SK-N-SH (cell line): ENCODE measurements at regions not wholly inside any gene's neighbourhood (a gene's known extent, or its start where the extent isn't known, plus 50 kb on each side); places are given as distances from the start of the nearest gene placed in this dataset.
A peak's percentile ranks its signal among the peaks of the same experiment; 100 is the strongest.
"Not testable (repeated sequence)": the region's sequence is repeated elsewhere in the genome, so short reads cannot be mapped to it uniquely, and the experiment has no call there.

ENCODE experiments used
- CTCF ChIA-PET: fragments of 300-600, 350-600 bp; formaldehyde crosslinking; extraction: SDS; loops from one replicate; lab custom pipeline; 2021; lab: Yijun Ruan, JAX
- POLR2A ChIA-PET: fragments of 350-600 bp; sonication (Branson Sonifier 250); formaldehyde crosslinking; extraction: SDS; loops from one replicate; lab custom pipeline; 2020; ENCODE audit warnings: antibody characterized with exemption, inconsistent platforms; lab: Yijun Ruan, JAX
- DNase-seq: peaks from one replicate; pipeline ENCODE4 v3.0.0; 2012
- H2AFZ ChIP-seq: fragments of 200-600 bp; sonication (generic); 2 replicates; pipeline ENCODE4 v1.8.1; 2016; ENCODE audit warnings: antibody characterized with exemption, mild to moderate bottlenecking, low read depth
- H3F3A ChIP-seq: fragments of 200-600 bp; sonication (generic); replicated peaks from 2 replicates; pipeline ENCODE3; 2016; ENCODE audit warnings: antibody characterized with exemption, mild to moderate bottlenecking; ENCODE audit not compliant: insufficient read depth
- H3K27ac ChIP-seq, 2 experiments: fragments of 200-500 bp in 1 of 2; fragments of 200-600 bp in 1 of 2; sonication (Bioruptor generic) in 1 of 2; sonication (generic), shearing (Covaris generic) in 1 of 2; 2 replicates each; pipeline versions ENCODE4 v1.5.1 to v1.6.1; 2014 to 2016; ENCODE audit warnings: low read depth in 2 of 2, inconsistent platforms in 1 of 2, low read length in 1 of 2, mild to moderate bottlenecking in 1 of 2, mixed read lengths in 1 of 2
- H3K27me3 ChIP-seq: fragments of 200-600 bp; sonication (generic), shearing (Covaris generic); 2 replicates; pipeline ENCODE4 v1.6.1; 2016; ENCODE audit warnings: mixed run types; ENCODE audit not compliant: insufficient read depth
- H3K36me3 ChIP-seq, 2 experiments: fragments of 200-500 bp in 1 of 2; fragments of 200-600 bp in 1 of 2; sonication (Bioruptor generic) in 1 of 2; sonication (generic) in 1 of 2; replicated peaks in 1 of 2; 2 replicates each; pipeline versions ENCODE3 to v1.5.1; 2014 to 2016; ENCODE audit warnings: low read length in 1 of 2, mild to moderate bottlenecking in 1 of 2; ENCODE audit not compliant: insufficient read depth in 2 of 2, control insufficient read depth in 1 of 2
- H3K4me1 ChIP-seq, 2 experiments: fragments of 200-500 bp in 1 of 2; fragments of 200-600 bp in 1 of 2; sonication (Bioruptor generic) in 1 of 2; sonication (generic), shearing (Covaris generic) in 1 of 2; 2 replicates each; pipeline versions ENCODE4 v1.5.1 to v1.6.1; 2014 to 2016; ENCODE audit warnings: low read depth in 1 of 2, low read length in 1 of 2, mixed run types in 1 of 2; ENCODE audit not compliant: insufficient read depth in 2 of 2, control insufficient read depth in 1 of 2
- H3K4me2 ChIP-seq: fragments of 200-600 bp; sonication (generic), shearing (Covaris generic); 2 replicates; pipeline ENCODE4 v1.6.1; 2017; ENCODE audit warnings: mixed run types
- H3K4me3 ChIP-seq, 2 experiments: fragments of 200-500 bp in 1 of 2; fragments of 200-600 bp in 1 of 2; sonication (Bioruptor generic) in 1 of 2; sonication (generic), shearing (Covaris generic) in 1 of 2; 2 replicates each; pipeline versions ENCODE4 v1.5.1 to v1.8.1; 2014 to 2016; ENCODE audit warnings: low read depth in 2 of 2, inconsistent platforms in 1 of 2, low read length in 1 of 2, mild to moderate bottlenecking in 1 of 2, mixed read lengths in 1 of 2, moderate library complexity in 1 of 2
- H3K79me2 ChIP-seq: fragments of 200-600 bp; sonication (generic); 2 replicates; pipeline ENCODE4 v1.8.1; 2017; ENCODE audit warnings: mild to moderate bottlenecking; ENCODE audit not compliant: insufficient read depth
- H3K9ac ChIP-seq: fragments of 200-600 bp; sonication (generic); 2 replicates; pipeline ENCODE4 v1.6.1; 2017; ENCODE audit warnings: mixed run types
- H3K9me2 ChIP-seq: fragments of 200-600 bp; sonication (generic); 2 replicates; pipeline ENCODE4 v1.6.1; 2017; ENCODE audit warnings: mixed run types
- H3K9me3 ChIP-seq: fragments of 200-600 bp; sonication (generic); 2 replicates; pipeline ENCODE4 v1.6.1; 2017; ENCODE audit warnings: mixed run types, mild to moderate bottlenecking, moderate library complexity
- H4K20me1 ChIP-seq: fragments of 200-600 bp; sonication (generic); 2 replicates; pipeline ENCODE4 v1.6.1; 2017; ENCODE audit warnings: mild to moderate bottlenecking, mixed run types; ENCODE audit not compliant: insufficient read depth
- CHD2 ChIP-seq: fragments of 150-350 bp; IDR thresholded peaks from 2 replicates; pipeline ENCODE4 v1.6.1; 2018; ENCODE audit warnings: low read length; ENCODE audit not compliant: partially characterized antibody
- EZH2phosphoT487 ChIP-seq: fragments of 200-600 bp; sonication (generic); IDR thresholded peaks from 2 replicates; pipeline ENCODE4 v1.6.1; 2017; ENCODE audit warnings: low read depth, mixed run types, mild to moderate bottlenecking, antibody characterized with exemption, moderate library complexity, borderline replicate concordance
- FOXJ3 ChIP-seq: sonication (generic); formaldehyde crosslinking; IDR thresholded peaks from 2 replicates; pipeline ENCODE4 v1.5.1; 2020; ENCODE audit warnings: mild to moderate bottlenecking, missing genetic modification reagents
- FOXM1 ChIP-seq: IDR thresholded peaks from 2 replicates; pipeline ENCODE4 v1.4.0; 2012; ENCODE audit warnings: low read depth, mild to moderate bottlenecking
- GABPA ChIP-seq: IDR thresholded peaks from 2 replicates; pipeline ENCODE4 v1.4.0; 2012; ENCODE audit warnings: low read depth, mild to moderate bottlenecking
- NFIC ChIP-seq: IDR thresholded peaks from 2 replicates; pipeline ENCODE4 v1.4.0; 2012; ENCODE audit warnings: borderline replicate concordance
- NRF1 ChIP-seq: IDR thresholded peaks from 2 replicates; pipeline ENCODE4 v1.6.1; 2012; ENCODE audit warnings: low read depth, mild to moderate bottlenecking, low read length
- RAD21 ChIP-seq: IDR thresholded peaks from 2 replicates; pipeline ENCODE4 v1.6.1; 2012; ENCODE audit warnings: mild to moderate bottlenecking, low read length
- RFX5 ChIP-seq: IDR thresholded peaks from 2 replicates; pipeline ENCODE4 v1.6.1; 2012; ENCODE audit warnings: mild to moderate bottlenecking, improper control_type of control experiment, low read length
- RXRA ChIP-seq: IDR thresholded peaks from 2 replicates; pipeline ENCODE4 v1.4.0; 2012; ENCODE audit warnings: low read depth, mild to moderate bottlenecking, borderline replicate concordance
- SMC3 ChIP-seq: IDR thresholded peaks from 2 replicates; pipeline ENCODE4 v1.6.1; 2012; ENCODE audit warnings: low read depth, low read length, improper control_type of control experiment
- TCF12 ChIP-seq: IDR thresholded peaks from 2 replicates; pipeline ENCODE4 v1.4.0; 2012
- TEAD4 ChIP-seq: IDR thresholded peaks from 2 replicates; pipeline ENCODE4 v1.4.0; 2012; ENCODE audit warnings: mild to moderate bottlenecking, borderline replicate concordance; ENCODE audit not compliant: insufficient read depth
- WGBS: methylation state at CpG from one replicate; pipeline ENCODE4 v1.1.6; 2017; ENCODE audit warnings: low lambda C conversion rate; 5-methylcytosine and 5-hydroxymethylcytosine counted together
- TF ChIP-seq, protein P1 (sequence below): IDR thresholded peaks from 2 replicates; pipeline ENCODE4 v1.6.1; 2012; ENCODE audit warnings: mild to moderate bottlenecking, low read depth, low read length, moderate library complexity
- TF ChIP-seq, protein P2 (sequence below): fragments of 200-600 bp; sonication (generic); IDR thresholded peaks from 2 replicates; pipeline ENCODE4 v1.6.1; 2017; ENCODE audit warnings: antibody characterized with exemption, mild to moderate bottlenecking, moderate library complexity
- TF ChIP-seq, protein P3 (sequence below): IDR thresholded peaks from 2 replicates; pipeline ENCODE4 v1.4.0; 2012; ENCODE audit warnings: low read depth
- TF ChIP-seq, protein P4 (sequence below): fragments of 150-350 bp; IDR thresholded peaks from 2 replicates; pipeline ENCODE4 v1.6.1; 2017; ENCODE audit warnings: antibody characterized with exemption, low read length, low read depth, borderline replicate concordance

DNA sequence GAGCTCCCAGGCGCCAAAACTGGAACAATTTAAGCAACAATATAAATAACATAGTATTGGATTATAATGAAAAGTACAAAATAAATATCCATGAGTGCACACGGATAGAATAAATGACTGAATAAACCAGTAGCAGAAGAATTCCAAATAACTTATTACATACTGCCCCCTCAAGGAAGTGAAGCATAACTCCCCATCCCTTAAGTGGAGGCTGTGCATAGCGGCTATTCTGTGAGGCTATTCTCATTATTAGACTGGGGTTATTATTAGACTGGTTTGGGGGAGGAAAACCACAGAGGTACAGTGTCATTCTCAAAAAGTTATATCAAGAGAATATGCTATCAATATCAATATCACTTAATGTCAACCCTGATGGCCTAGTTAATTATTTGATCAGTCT is 94.4 kb upstream of the SIRPA start:
- H2AFZ ChIP-seq = no peak overlapping the region
- no peaks in the 10 kb centered on the region for H3K9me2 ChIP-seq
- no peak overlapping the region for H3K9ac ChIP-seq
- no peaks in the 10 kb centered on the region for H3K9me3 ChIP-seq
- H3K79me2 ChIP-seq = no peaks in the 10 kb centered on the region
- H3K4me1 ChIP-seq = peaks cover 0 to 6% of the 10 kb centered on the region in 2 experiments; a peak in 1 of 4 replicates
- TF ChIP-seq RFX5 = no peak
- TF ChIP-seq, protein P1, sequence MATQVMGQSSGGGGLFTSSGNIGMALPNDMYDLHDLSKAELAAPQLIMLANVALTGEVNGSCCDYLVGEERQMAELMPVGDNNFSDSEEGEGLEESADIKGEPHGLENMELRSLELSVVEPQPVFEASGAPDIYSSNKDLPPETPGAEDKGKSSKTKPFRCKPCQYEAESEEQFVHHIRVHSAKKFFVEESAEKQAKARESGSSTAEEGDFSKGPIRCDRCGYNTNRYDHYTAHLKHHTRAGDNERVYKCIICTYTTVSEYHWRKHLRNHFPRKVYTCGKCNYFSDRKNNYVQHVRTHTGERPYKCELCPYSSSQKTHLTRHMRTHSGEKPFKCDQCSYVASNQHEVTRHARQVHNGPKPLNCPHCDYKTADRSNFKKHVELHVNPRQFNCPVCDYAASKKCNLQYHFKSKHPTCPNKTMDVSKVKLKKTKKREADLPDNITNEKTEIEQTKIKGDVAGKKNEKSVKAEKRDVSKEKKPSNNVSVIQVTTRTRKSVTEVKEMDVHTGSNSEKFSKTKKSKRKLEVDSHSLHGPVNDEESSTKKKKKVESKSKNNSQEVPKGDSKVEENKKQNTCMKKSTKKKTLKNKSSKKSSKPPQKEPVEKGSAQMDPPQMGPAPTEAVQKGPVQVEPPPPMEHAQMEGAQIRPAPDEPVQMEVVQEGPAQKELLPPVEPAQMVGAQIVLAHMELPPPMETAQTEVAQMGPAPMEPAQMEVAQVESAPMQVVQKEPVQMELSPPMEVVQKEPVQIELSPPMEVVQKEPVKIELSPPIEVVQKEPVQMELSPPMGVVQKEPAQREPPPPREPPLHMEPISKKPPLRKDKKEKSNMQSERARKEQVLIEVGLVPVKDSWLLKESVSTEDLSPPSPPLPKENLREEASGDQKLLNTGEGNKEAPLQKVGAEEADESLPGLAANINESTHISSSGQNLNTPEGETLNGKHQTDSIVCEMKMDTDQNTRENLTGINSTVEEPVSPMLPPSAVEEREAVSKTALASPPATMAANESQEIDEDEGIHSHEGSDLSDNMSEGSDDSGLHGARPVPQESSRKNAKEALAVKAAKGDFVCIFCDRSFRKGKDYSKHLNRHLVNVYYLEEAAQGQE = no peak
- TF ChIP-seq, protein P2, sequence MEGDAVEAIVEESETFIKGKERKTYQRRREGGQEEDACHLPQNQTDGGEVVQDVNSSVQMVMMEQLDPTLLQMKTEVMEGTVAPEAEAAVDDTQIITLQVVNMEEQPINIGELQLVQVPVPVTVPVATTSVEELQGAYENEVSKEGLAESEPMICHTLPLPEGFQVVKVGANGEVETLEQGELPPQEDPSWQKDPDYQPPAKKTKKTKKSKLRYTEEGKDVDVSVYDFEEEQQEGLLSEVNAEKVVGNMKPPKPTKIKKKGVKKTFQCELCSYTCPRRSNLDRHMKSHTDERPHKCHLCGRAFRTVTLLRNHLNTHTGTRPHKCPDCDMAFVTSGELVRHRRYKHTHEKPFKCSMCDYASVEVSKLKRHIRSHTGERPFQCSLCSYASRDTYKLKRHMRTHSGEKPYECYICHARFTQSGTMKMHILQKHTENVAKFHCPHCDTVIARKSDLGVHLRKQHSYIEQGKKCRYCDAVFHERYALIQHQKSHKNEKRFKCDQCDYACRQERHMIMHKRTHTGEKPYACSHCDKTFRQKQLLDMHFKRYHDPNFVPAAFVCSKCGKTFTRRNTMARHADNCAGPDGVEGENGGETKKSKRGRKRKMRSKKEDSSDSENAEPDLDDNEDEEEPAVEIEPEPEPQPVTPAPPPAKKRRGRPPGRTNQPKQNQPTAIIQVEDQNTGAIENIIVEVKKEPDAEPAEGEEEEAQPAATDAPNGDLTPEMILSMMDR = peak; percentile 66
- TF ChIP-seq RAD21 = peak; percentile 53
- no peak for TF ChIP-seq CHD2
- peak; percentile 9; the same call in 1 of the 2 replicates for TF ChIP-seq SMC3
- no peak for TF ChIP-seq NRF1
- no peak overlapping the region for H3K4me2 ChIP-seq
- peak; percentile 43 for DNase-seq
- no peaks in the 10 kb centered on the region for H3K27me3 ChIP-seq
- H3K4me3 ChIP-seq = no peak overlapping the region
- ChIA-PET POLR2A (no interaction called here), CTCF (interaction anchor here (0.6 to 5.7 kb wide), 15 partner anchors 10 to 373 kb away, joined by 3 to 50 read pairs (median 7); no protein-coding TSS in a partner anchor)
- H3K27ac ChIP-seq = no peak overlapping the region
- H4K20me1 ChIP-seq = no peaks in the 10 kb centered on the region
- WGBS = 14% methylated on average over 3 of the region's 3 CpGs
- no peaks in the 10 kb centered on the region for H3K36me3 ChIP-seq
- H3F3A ChIP-seq = peaks cover 5% of the 10 kb centered on the region

DNA sequence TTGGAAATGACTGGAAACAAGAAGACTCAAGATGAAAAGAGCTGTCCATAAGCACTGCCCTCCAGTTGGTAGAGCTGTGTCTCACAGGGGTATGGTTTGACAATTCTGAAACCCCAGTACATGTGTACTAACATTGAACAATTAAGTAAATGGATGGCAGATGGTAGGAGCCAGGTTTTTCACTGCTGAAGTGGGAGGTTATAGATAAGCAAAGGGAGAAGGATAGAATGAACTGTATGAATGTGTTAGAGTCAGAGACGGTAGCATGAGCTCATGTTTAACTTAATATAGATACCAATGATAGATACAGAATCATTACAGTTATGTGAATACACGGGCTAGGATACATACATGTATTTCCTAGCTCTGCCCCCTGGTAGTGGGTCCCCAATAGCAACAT is 95.0 kb upstream of the SIRPA start:
- H2AFZ ChIP-seq = no peak overlapping the region
- peaks cover 5% of the 10 kb centered on the region for H3F3A ChIP-seq
- H3K4me1 ChIP-seq = peaks cover 0 to 6% of the 10 kb centered on the region in 2 experiments; a peak in 1 of 4 replicates
- DNase-seq = no peak
- no peak overlapping the region for H3K27ac ChIP-seq
- no peaks in the 10 kb centered on the region for H3K9me2 ChIP-seq
- ChIA-PET CTCF (interaction anchor here (0.6 to 4.5 kb wide), 12 partner anchors 12 to 373 kb away, joined by 3 to 47 read pairs (median 4); no protein-coding TSS in a partner anchor), POLR2A (no interaction called here)
- H3K36me3 ChIP-seq = no peaks in the 10 kb centered on the region
- no peaks in the 10 kb centered on the region for H3K9me3 ChIP-seq
- H4K20me1 ChIP-seq = no peaks in the 10 kb centered on the region
- no peak for TF ChIP-seq NRF1
- TF ChIP-seq RFX5 = no peak
- no peak for TF ChIP-seq EZH2phosphoT487
- no peak for TF ChIP-seq RXRA
- TF ChIP-seq, protein P3, sequence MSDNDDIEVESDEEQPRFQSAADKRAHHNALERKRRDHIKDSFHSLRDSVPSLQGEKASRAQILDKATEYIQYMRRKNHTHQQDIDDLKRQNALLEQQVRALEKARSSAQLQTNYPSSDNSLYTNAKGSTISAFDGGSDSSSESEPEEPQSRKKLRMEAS = no peak
- no peak for TF ChIP-seq NFIC
- TF ChIP-seq TEAD4 = no peak
- no peak for TF ChIP-seq TCF12
- no peak for TF ChIP-seq GABPA
- TF ChIP-seq, protein P4, sequence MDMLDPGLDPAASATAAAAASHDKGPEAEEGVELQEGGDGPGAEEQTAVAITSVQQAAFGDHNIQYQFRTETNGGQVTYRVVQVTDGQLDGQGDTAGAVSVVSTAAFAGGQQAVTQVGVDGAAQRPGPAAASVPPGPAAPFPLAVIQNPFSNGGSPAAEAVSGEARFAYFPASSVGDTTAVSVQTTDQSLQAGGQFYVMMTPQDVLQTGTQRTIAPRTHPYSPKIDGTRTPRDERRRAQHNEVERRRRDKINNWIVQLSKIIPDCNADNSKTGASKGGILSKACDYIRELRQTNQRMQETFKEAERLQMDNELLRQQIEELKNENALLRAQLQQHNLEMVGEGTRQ = no peak
- no peak for TF ChIP-seq SMC3
- no peak for TF ChIP-seq FOXM1
- no peak for TF ChIP-seq FOXJ3
- no peaks in the 10 kb centered on the region for H3K79me2 ChIP-seq
- H3K27me3 ChIP-seq = no peaks in the 10 kb centered on the region
- no peak overlapping the region for H3K4me2 ChIP-seq
- 78% methylated on average over 2 of the region's 2 CpGs for WGBS
- no peak overlapping the region for H3K9ac ChIP-seq
- H3K4me3 ChIP-seq = no peak overlapping the region

DNA sequence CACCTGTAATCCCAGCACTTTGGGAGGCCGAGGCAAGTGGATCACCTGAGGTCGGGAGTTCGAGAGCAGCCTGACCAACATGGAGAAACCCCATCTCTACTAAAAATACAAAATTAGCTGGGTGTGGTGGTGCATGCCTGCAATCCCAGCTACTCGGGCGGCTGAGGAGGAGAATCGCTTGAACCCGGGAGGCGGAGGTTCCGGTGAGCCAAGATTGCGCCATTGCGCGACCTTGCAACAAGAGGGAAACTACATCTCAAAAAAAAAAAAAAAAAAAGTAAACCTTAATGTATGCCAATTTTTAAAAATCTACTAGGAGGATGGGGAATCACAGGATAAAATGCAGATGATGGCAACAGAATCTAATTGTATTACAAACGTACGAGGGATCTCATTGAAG is 95.5 kb upstream of the SIRPA start:
- H3K79me2 ChIP-seq, H3K9me2 ChIP-seq, H3K27ac ChIP-seq, H3K9me3 ChIP-seq, POLR2A ChIA-PET, H4K20me1 ChIP-seq, H3K36me3 ChIP-seq, DNase-seq, H3F3A ChIP-seq, H3K4me3 ChIP-seq, H3K4me2 ChIP-seq, H3K27me3 ChIP-seq, H3K9ac ChIP-seq, H2AFZ ChIP-seq, H3K4me1 ChIP-seq: not testable (repeated sequence)
- WGBS = 88% methylated on average over 14 of the region's 14 CpGs
- CTCF ChIA-PET = interaction anchor here (0.8 to 4.5 kb wide), 10 partner anchors 12 to 181 kb away, joined by 3 to 20 read pairs (median 4); no protein-coding TSS in a partner anchor
